Fibroblast of the aortic adventitia (primary cell): ENCODE measurements at regions not wholly inside any gene's neighbourhood (a gene's known extent, or its start where the extent isn't known, plus 50 kb on each side); places are given as distances from the start of the nearest gene placed in this dataset.

ENCODE experiments used
- DNase-seq: peaks from one replicate; pipeline ENCODE4 v3.0.0-alpha.2; 2010; ENCODE audit warnings: low read depth
- H3K4me3 ChIP-seq: 2 replicates; pipeline ENCODE4 v1.5.1; 2011; ENCODE audit warnings: low read depth, mild to moderate bottlenecking, control low read depth, low read length, moderate library complexity
- CTCF ChIP-seq: IDR thresholded peaks from 2 replicates; pipeline ENCODE4 v1.5.1; 2011; ENCODE audit warnings: mild to moderate bottlenecking, low read length, control low read depth, inconsistent platforms; ENCODE audit not compliant: insufficient read depth

DNA sequence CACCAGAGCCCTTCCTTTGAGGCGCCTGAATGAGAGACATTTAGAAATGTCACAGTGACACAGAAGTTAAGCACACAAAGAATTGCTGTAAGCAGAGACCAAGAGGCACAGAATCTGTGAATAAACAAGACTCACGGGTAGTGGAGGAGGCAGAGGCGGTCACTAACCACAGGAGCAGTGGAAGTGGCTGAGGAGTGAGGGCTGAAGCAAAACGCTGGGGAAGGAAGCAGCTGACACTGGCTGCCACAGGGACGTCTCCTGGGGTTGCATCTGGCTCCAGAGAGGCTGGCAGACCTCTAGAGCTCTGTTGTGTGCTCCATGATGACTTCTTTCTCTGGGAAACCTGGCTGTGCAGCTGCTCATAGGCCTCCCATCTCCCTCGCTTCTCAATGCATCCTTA, 65.0 kb upstream of the SLC2A12 start:
- H3K4me3 ChIP-seq, result no peak overlapping the region
- DNase-seq, result no peak
- TF ChIP-seq CTCF, result no peak

GRCh38 chr6:134115715-134116074, 63.3 kb upstream of the SLC2A12 start:
- no peak for DNase-seq
- H3K4me3 ChIP-seq, result no peak overlapping the region
- TF ChIP-seq CTCF, result no peak

DNA sequence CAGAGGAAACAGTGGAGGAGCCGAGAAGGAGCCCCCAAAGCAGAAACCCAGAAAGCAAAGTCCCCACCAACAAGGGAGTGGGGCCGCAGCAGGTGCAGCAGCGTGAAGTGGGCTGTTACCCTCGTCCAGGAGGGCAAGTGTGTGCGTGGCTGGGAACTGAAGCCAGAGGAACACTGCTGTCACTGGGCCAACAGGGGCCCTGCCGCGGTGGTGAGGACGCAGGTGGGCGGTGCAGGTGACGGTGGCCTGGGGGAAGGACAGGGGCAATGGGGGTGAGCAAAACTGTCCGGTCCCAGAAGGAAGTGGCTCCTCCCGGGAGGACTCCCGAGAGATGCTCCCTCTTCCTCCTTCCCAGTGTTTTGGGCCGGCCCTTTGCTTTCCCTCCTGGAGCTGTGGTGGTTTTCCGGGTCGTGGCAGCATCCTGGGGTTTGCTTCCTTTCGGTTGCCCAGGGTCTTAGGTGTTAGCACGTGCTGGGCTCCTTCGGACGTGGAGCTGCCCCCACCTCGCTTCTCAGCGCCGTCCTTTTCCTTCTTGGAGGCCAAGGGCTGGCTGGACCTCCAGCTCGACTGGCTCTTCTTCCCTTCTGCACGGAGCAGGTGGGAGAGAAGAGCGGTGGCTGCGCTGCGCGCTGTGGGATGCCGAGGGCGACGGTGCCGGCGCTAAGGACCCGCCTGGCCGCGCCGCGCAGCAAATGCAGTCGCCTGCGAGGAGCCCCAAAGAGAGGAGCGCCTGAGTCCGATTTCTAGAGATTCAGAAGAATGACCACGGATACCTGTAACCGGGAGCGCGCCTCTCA, 62.7 kb upstream of the SLC2A12 start:
- no peak for TF ChIP-seq CTCF
- no peak overlapping the region for H3K4me3 ChIP-seq
- DNase-seq, result no peak

GRCh38 chr6:134114489-134114888, 62.1 kb upstream of the SLC2A12 start:
- DNase-seq, result no peak
- H3K4me3 ChIP-seq, result no peak overlapping the region
- no peak for TF ChIP-seq CTCF

DNA sequence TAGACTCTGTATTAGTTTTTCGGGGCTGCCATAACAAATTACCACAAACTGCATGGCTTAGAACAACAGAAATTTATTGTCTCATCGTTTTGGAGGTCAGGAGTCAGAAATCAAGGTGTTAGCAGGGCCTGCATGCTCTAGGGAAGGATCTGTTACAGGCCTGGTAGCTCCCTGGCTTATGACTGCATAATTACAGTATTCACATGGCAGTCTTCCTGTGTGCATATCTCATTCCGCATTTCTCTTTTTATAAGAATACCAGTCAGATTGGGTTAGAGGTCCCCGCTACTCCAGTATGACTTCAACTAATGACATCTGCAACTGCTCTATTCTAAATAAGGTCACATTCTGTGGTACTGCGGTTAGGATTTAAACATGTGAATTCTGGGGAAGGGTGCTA, 59.3 kb upstream of the SLC2A12 start:
- no peak overlapping the region for H3K4me3 ChIP-seq
- TF ChIP-seq CTCF, result no peak
- DNase-seq, result no peak

- peak; percentile 88 for TF ChIP-seq CTCF
- no peak overlapping the region for H3K4me3 ChIP-seq
- DNase-seq, result peak; percentile 76
Measured at GRCh38 chr6:134111062-134111677, 58.7 kb upstream of the SLC2A12 start.

DNA sequence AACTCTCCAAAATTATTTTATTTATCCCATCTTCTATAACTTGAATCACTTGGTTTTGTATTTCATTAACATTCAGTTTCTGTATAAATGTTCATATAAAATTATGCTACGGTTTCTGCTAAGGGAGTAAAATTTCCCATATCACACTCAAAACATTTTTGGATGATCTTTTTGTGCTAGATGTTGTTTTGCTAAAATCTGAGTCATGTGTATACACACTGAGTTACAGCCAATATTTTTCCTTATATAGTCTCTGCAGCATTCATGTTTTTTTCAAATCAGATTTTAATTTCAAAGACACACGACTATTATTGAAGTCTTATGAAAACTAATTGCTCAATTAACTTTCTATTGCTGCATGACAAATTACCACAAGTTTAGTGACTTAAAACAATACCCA, 54.3 kb upstream of the SLC2A12 start:
- TF ChIP-seq CTCF, result no peak
- no peak overlapping the region for H3K4me3 ChIP-seq
- DNase-seq, result no peak
